IMR-90 (cell line): ENCODE measurements at regions not wholly inside any gene's neighbourhood (a gene's known extent, or its start where the extent isn't known, plus 50 kb on each side); places are given as distances from the start of the nearest gene placed in this dataset.

Source experiments
- ATAC-seq: fragments of 200-7000 bp; cut with Tn5 transposase; 2 replicates; pipeline ENCODE4 v1.9.1; 2020; ENCODE audit warnings: low read depth, mild to moderate bottlenecking, moderate library complexity
- BruUV-seq: library from RNA; stranded (reverse); fragments of 400-500 nt; replicated peaks from 2 replicates; lab custom pipeline; 2021; lab: Mats Ljungman, UMichigan
- CTCF ChIA-PET: fragments of 300-600 bp; formaldehyde crosslinking; extraction: SDS; loops from one replicate; lab custom pipeline; 2021; ENCODE audit warnings: antibody characterized with exemption; lab: Yijun Ruan, JAX
- POLR2A ChIA-PET: fragments of 300-600 bp; sonication (Branson Sonifier 250); formaldehyde crosslinking; loops from one replicate; lab custom pipeline; 2022; ENCODE audit warnings: antibody characterized with exemption; ENCODE audit not compliant: unreplicated experiment; lab: Charles Lee
- DNase-seq: peaks from one replicate; pipeline ENCODE4 v3.0.0; 2013
- H2AFZ ChIP-seq: replicated peaks from 2 replicates; pipeline ENCODE3; 2013; ENCODE audit warnings: low read length, mild to moderate bottlenecking; ENCODE audit not compliant: poor library complexity
- H2AK5ac ChIP-seq: 2 replicates; pipeline ENCODE4 v1.6.1; 2013; ENCODE audit warnings: low read depth, low read length, inconsistent platforms
- H2AK9ac ChIP-seq: replicated peaks from 2 replicates; pipeline ENCODE3; 2013; ENCODE audit warnings: mild to moderate bottlenecking, low read depth, low read length, moderate library complexity; ENCODE audit not compliant: poor library complexity
- H2BK120ac ChIP-seq: 2 replicates; pipeline ENCODE4 v1.6.1; 2013; ENCODE audit warnings: low read depth, low read length, inconsistent platforms
- H2BK15ac ChIP-seq: 3 replicates; pipeline ENCODE4 v1.6.1; 2013; ENCODE audit warnings: low read depth, low read length, inconsistent platforms
- H2BK20ac ChIP-seq: 2 replicates; pipeline ENCODE4 v1.6.1; 2013; ENCODE audit warnings: low read depth, mild to moderate bottlenecking, inconsistent platforms, low read length, moderate library complexity
- H2BK5ac ChIP-seq: 2 replicates; pipeline ENCODE4 v1.6.1; 2013; ENCODE audit warnings: mild to moderate bottlenecking, low read depth, low read length, inconsistent platforms; ENCODE audit not compliant: poor library complexity, severe bottlenecking
- H3K14ac ChIP-seq: replicated peaks from 2 replicates; pipeline ENCODE4 v1.6.1; 2013; ENCODE audit warnings: low read depth, low read length, inconsistent platforms
- H3K18ac ChIP-seq: 2 replicates; pipeline ENCODE4 v1.6.1; 2013; ENCODE audit warnings: low read depth, low read length, control low read depth
- H3K23ac ChIP-seq: 2 replicates; pipeline ENCODE4 v1.6.1; 2013; ENCODE audit warnings: low read depth, low read length, inconsistent platforms
- H3K27ac ChIP-seq: 2 replicates; pipeline ENCODE4 v1.5.1; 2013; ENCODE audit warnings: mild to moderate bottlenecking, control low read depth, low read length; ENCODE audit not compliant: insufficient read depth
- H3K27me3 ChIP-seq: 2 replicates; pipeline ENCODE4 v1.6.1; 2013; ENCODE audit warnings: low read length; ENCODE audit not compliant: control insufficient read depth, insufficient read depth
- H3K36me3 ChIP-seq: 2 replicates; pipeline ENCODE4 v1.6.1; 2013; ENCODE audit warnings: low read length, mixed read lengths; ENCODE audit not compliant: control insufficient read depth, insufficient read depth
- H3K4ac ChIP-seq: 2 replicates; pipeline ENCODE4 v1.6.1; 2013; ENCODE audit warnings: low read depth, low read length, inconsistent platforms
- H3K4me1 ChIP-seq: 2 replicates; pipeline ENCODE4 v1.6.1; 2013; ENCODE audit warnings: low read length, mixed read lengths; ENCODE audit not compliant: control insufficient read depth, insufficient read depth
- H3K4me2 ChIP-seq: 2 replicates; pipeline ENCODE4 v1.6.1; 2013; ENCODE audit warnings: low read depth, mild to moderate bottlenecking, control low read depth, low read length, moderate library complexity
- H3K4me3 ChIP-seq: 2 replicates; pipeline ENCODE4 v1.5.1; 2013; ENCODE audit warnings: low read depth, mild to moderate bottlenecking, control low read depth, low read length, moderate library complexity; ENCODE audit not compliant: insufficient read depth
- H3K56ac ChIP-seq: 2 replicates; pipeline ENCODE4 v1.6.1; 2013; ENCODE audit warnings: low read length, inconsistent platforms; ENCODE audit not compliant: insufficient read depth; ENCODE audit errors: extremely low read depth
- H3K79me1 ChIP-seq, 2 experiments: 2 replicates each; pipeline ENCODE4 v1.6.1; 2013; ENCODE audit warnings: low read length in 2 of 2, inconsistent platforms in 1 of 2, low read depth in 1 of 2
- H3K9ac ChIP-seq: 2 replicates; pipeline ENCODE4 v1.6.1; 2013; ENCODE audit warnings: low read depth, low read length, control low read depth
- H3K9me1 ChIP-seq: 2 replicates; pipeline ENCODE4 v1.6.1; 2013; ENCODE audit warnings: low read length, inconsistent platforms; ENCODE audit not compliant: insufficient read depth
- H3K9me3 ChIP-seq: 2 replicates; pipeline ENCODE4 v1.6.1; 2013; ENCODE audit warnings: low read length; ENCODE audit not compliant: control insufficient read depth, insufficient read depth
- H4K20me1 ChIP-seq: 2 replicates; pipeline ENCODE4 v1.6.1; 2013; ENCODE audit warnings: low read length, inconsistent platforms; ENCODE audit not compliant: insufficient read depth
- H4K5ac ChIP-seq: 2 replicates; pipeline ENCODE4 v1.6.1; 2013; ENCODE audit warnings: mild to moderate bottlenecking, low read depth, low read length, control low read depth
- H4K8ac ChIP-seq, 2 experiments: 2 replicates each; pipeline ENCODE4 v1.6.1; 2013; ENCODE audit warnings: low read depth in 2 of 2, low read length in 2 of 2, control low read depth in 1 of 2, inconsistent platforms in 1 of 2
- H4K91ac ChIP-seq: 2 replicates; pipeline ENCODE4 v1.6.1; 2013; ENCODE audit warnings: low read depth, low read length, inconsistent platforms; ENCODE audit not compliant: insufficient read depth
- BHLHE40 ChIP-seq: fragments of 150-350 bp; IDR thresholded peaks from 2 replicates; pipeline ENCODE4 v1.6.1; 2016; ENCODE audit warnings: mild to moderate bottlenecking, low read depth, low read length
- CEBPB ChIP-seq: IDR thresholded peaks from 2 replicates; pipeline ENCODE4 v1.6.1; 2012; ENCODE audit warnings: low read depth, low read length, improper control_type of control experiment
- ELK1 ChIP-seq: fragments of 150-350 bp; IDR thresholded peaks from 2 replicates; pipeline ENCODE4 v1.6.1; 2016; ENCODE audit warnings: low read depth, mild to moderate bottlenecking, low read length, moderate library complexity, borderline replicate concordance
- FOS ChIP-seq: fragments of 150-350 bp; IDR thresholded peaks from 2 replicates; pipeline ENCODE4 v1.6.1; 2016; ENCODE audit warnings: low read depth, low read length
- MAFK ChIP-seq: IDR thresholded peaks from 2 replicates; pipeline ENCODE4 v1.6.1; 2012; ENCODE audit warnings: low read depth, low read length, improper control_type of control experiment
- MAZ ChIP-seq: IDR thresholded peaks from 2 replicates; pipeline ENCODE4 v1.6.1; 2012; ENCODE audit warnings: low read depth, mild to moderate bottlenecking, low read length, improper control_type of control experiment, moderate library complexity, borderline replicate concordance
- MXI1 ChIP-seq: IDR thresholded peaks from 2 replicates; pipeline ENCODE4 v1.6.1; 2012; ENCODE audit warnings: low read depth, mild to moderate bottlenecking, low read length, moderate library complexity, borderline replicate concordance
- NFE2L2 ChIP-seq: fragments of 150-350 bp; IDR thresholded peaks from 2 replicates; pipeline ENCODE4 v1.6.1; 2016; ENCODE audit warnings: low read depth, mild to moderate bottlenecking, low read length
- POLR2A ChIP-seq: IDR thresholded peaks from 2 replicates; pipeline ENCODE4 v1.6.1; 2012; ENCODE audit warnings: mild to moderate bottlenecking, low read depth, low read length
- RAD21 ChIP-seq: IDR thresholded peaks from 2 replicates; pipeline ENCODE4 v1.6.1; 2012; ENCODE audit warnings: low read length, improper control_type of control experiment
- RCOR1 ChIP-seq: IDR thresholded peaks from 2 replicates; pipeline ENCODE4 v1.6.1; 2012; ENCODE audit warnings: mild to moderate bottlenecking, low read length, improper control_type of control experiment; ENCODE audit not compliant: insufficient replicate concordance
- RFX5 ChIP-seq: IDR thresholded peaks from 2 replicates; pipeline ENCODE4 v1.8.0; 2012; ENCODE audit warnings: low read depth, mild to moderate bottlenecking, low read length, moderate library complexity
- SMC3 ChIP-seq: fragments of 150-350 bp; IDR thresholded peaks from 2 replicates; pipeline ENCODE4 v1.6.1; 2016; ENCODE audit warnings: low read depth, mild to moderate bottlenecking, antibody characterized with exemption, low read length, moderate library complexity
- USF2 ChIP-seq: fragments of 150-350 bp; IDR thresholded peaks from 2 replicates; pipeline ENCODE4 v1.6.1; 2017; ENCODE audit warnings: mild to moderate bottlenecking, antibody characterized with exemption, low read length, low read depth
- WGBS, 2 experiments: methylation state at CpG; one replicate each; pipeline versions ENCODE4 v1.1.5 to v1.1.7; 2013; ENCODE audit warnings: missing lambda C conversion rate in 2 of 2; ENCODE audit not compliant: insufficient read length in 1 of 2; ENCODE audit errors: extremely low coverage in 2 of 2; 5-methylcytosine and 5-hydroxymethylcytosine counted together
- dilution Hi-C: fragments of 300-500 bp; cut with HindIII; formaldehyde crosslinking; loops from one replicate; pipeline ENCODE4 v1.14.3; 2018; ENCODE audit warnings: low sequenced_read_pairs; ENCODE audit not compliant: unreplicated experiment
- in situ Hi-C: fragments of 300-500 bp; cut with MboI; formaldehyde crosslinking; loops from 3 replicates; pipeline ENCODE4 v1.14.3; 2019; ENCODE audit warnings: low sequenced_read_pairs, inconsistent platforms, mixed read lengths
- intact Hi-C: fragments of 100-400 bp; cut with micrococcal nuclease; formaldehyde crosslinking; loops from 2 replicates; pipeline ENCODE4 v1.10.0; 2022
- TF ChIP-seq, protein P1 (sequence below): conservative IDR thresholded peaks from 2 replicates; pipeline ENCODE4 v1.5.1; 2012; ENCODE audit warnings: mild to moderate bottlenecking, low read depth, low read length, improper control_type of control experiment

DNA sequence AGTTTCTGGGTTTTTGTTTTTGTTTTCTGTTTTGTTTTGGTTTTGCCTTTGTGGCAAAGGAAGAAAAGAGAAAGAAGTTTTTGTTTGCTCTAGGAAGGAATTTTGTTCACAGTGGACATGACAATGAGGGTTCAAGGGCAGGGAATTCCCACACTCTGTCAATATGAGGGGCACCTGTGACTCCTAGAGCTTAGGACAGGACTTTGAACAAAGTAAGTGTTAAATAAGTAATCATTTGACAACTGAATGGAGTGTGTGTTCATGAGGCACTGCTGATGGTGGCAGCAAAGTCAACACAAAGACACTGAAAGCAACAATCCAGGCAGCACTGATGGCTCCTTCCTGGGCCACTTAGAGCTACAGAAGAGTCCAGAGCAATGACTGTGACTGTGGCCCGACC, 1381.1 kb upstream of the LRRTM3 start:
- Histone ChIP-seq H2BK20ac (no peak overlapping the region), H3K9me3 (no peaks in the 10 kb centered on the region), H3K4ac (no peak overlapping the region), H3K79me1 (no peaks in the 10 kb centered on the region), H4K8ac (no peak overlapping the region), H2BK5ac (no peak overlapping the region), H3K27ac (no peak overlapping the region), H3K23ac (no peak overlapping the region), H3K18ac (no peak overlapping the region), H3K9me1 (no peaks in the 10 kb centered on the region), H3K27me3 (no peaks in the 10 kb centered on the region), H3K4me2 (no peak overlapping the region), H2BK15ac (no peak overlapping the region), H2AK9ac (no peak overlapping the region), H3K36me3 (no peaks in the 10 kb centered on the region), H4K20me1 (no peaks in the 10 kb centered on the region), H3K14ac (no peak overlapping the region), H4K5ac (no peak overlapping the region), H4K91ac (no peak overlapping the region), H2AFZ (no peak overlapping the region), H2BK120ac (no peak overlapping the region), H3K56ac (no peak overlapping the region), H2AK5ac (no peak overlapping the region), H3K9ac (no peak overlapping the region), H3K4me3 (no peak overlapping the region), H3K4me1 (no peaks in the 10 kb centered on the region)
- ChIA-PET CTCF (no interaction called here), POLR2A (no interaction called here)
- DNase-seq (no peak), ATAC-seq (no peak)
- intact Hi-C loops, result no loop called here
- no TSS peak for BruUV-seq
- no CpG with 5 or more reads among the region's 1 CpG for WGBS, 2 experiments
- dilution Hi-C loops, result no loop called here
- in situ Hi-C loops, result no loop called here
- no peak for TF ChIP-seq USF2
- TF ChIP-seq MAZ, result no peak
- no peak for TF ChIP-seq SMC3
- no peak for TF ChIP-seq POLR2A
- TF ChIP-seq ELK1, result no peak
- TF ChIP-seq FOS, result no peak
- no peak for TF ChIP-seq RFX5
- no peak for TF ChIP-seq BHLHE40
- TF ChIP-seq MXI1, result no peak
- no peak for TF ChIP-seq NFE2L2
- TF ChIP-seq RCOR1, result no peak
- TF ChIP-seq CEBPB, result no peak
- TF ChIP-seq RAD21, result no peak
- TF ChIP-seq, protein P1, sequence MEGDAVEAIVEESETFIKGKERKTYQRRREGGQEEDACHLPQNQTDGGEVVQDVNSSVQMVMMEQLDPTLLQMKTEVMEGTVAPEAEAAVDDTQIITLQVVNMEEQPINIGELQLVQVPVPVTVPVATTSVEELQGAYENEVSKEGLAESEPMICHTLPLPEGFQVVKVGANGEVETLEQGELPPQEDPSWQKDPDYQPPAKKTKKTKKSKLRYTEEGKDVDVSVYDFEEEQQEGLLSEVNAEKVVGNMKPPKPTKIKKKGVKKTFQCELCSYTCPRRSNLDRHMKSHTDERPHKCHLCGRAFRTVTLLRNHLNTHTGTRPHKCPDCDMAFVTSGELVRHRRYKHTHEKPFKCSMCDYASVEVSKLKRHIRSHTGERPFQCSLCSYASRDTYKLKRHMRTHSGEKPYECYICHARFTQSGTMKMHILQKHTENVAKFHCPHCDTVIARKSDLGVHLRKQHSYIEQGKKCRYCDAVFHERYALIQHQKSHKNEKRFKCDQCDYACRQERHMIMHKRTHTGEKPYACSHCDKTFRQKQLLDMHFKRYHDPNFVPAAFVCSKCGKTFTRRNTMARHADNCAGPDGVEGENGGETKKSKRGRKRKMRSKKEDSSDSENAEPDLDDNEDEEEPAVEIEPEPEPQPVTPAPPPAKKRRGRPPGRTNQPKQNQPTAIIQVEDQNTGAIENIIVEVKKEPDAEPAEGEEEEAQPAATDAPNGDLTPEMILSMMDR, result no peak
- no peak for TF ChIP-seq MAFK
